HEK293 (cell line): ENCODE measurements at regions not wholly inside any gene's neighbourhood (a gene's known extent, or its start where the extent isn't known, plus 50 kb on each side); places are given as distances from the start of the nearest gene placed in this dataset.

Experiments
- CTCF ChIA-PET: fragments of 350-600 bp; formaldehyde crosslinking; extraction: SDS; loops from one replicate; lab custom pipeline; 2021; ENCODE audit warnings: antibody characterized with exemption; lab: Yijun Ruan, JAX
- POLR2A ChIA-PET: fragments of 300-600 bp; formaldehyde crosslinking; extraction: SDS; loops from one replicate; lab custom pipeline; 2020; ENCODE audit warnings: antibody characterized with exemption, inconsistent platforms; lab: Yijun Ruan, JAX
- H3K27ac ChIP-seq: fragments of 200-500 bp; sonication (Bioruptor generic); 2 replicates; pipeline ENCODE4 v1.5.1; 2014; ENCODE audit warnings: low read depth, low read length, control low read depth, inconsistent platforms; ENCODE audit errors: extremely low read depth
- H3K36me3 ChIP-seq, 2 experiments: fragments of 200-500 bp in 1 of 2; sonication (Bioruptor generic) in 1 of 2; 1 replicate in 1 of 2; 2 replicates in 1 of 2; pipeline ENCODE4 v1.5.1; 2014 to 2017; ENCODE audit warnings: inconsistent platforms in 2 of 2, low read length in 2 of 2; ENCODE audit not compliant: control insufficient read depth in 2 of 2, insufficient read depth in 1 of 2
- H3K4me1 ChIP-seq: fragments of 200-500 bp; sonication (Bioruptor generic); 2 replicates; pipeline ENCODE4 v1.5.1; 2014; ENCODE audit warnings: mild to moderate bottlenecking, low read length, inconsistent platforms; ENCODE audit not compliant: control insufficient read depth, insufficient read depth
- H3K4me3 ChIP-seq: 2 replicates; pipeline ENCODE4 v1.5.1; 2011; ENCODE audit warnings: low read depth, mild to moderate bottlenecking, control low read depth, low read length, moderate library complexity
- H3K9me3 ChIP-seq: fragments of 200-500 bp; sonication (Bioruptor generic); 2 replicates; pipeline ENCODE4 v1.5.1; 2014; ENCODE audit warnings: low read depth, low read length, inconsistent platforms; ENCODE audit not compliant: control insufficient read depth, insufficient read depth
- BCL6B ChIP-seq: fragments of 450-650 bp; formaldehyde crosslinking; IDR thresholded peaks from 2 replicates; pipeline ENCODE4 v1.5.1; 2017; ENCODE audit warnings: missing biosample characterization, missing genetic modification characterization
- KLF1 ChIP-seq: fragments of 450-650 bp; formaldehyde crosslinking; IDR thresholded peaks from 2 replicates; pipeline ENCODE4 v1.5.1; 2016; ENCODE audit warnings: missing biosample characterization, missing genetic modification characterization
- KLF8 ChIP-seq: fragments of 450-650 bp; formaldehyde crosslinking; IDR thresholded peaks from 2 replicates; pipeline ENCODE4 v1.5.1; 2016; ENCODE audit warnings: missing biosample characterization, missing genetic modification characterization
- MYNN ChIP-seq: fragments of 450-650 bp; formaldehyde crosslinking; IDR thresholded peaks from 2 replicates; pipeline ENCODE4 v1.5.1; 2016; ENCODE audit warnings: missing biosample characterization, missing genetic modification characterization, borderline replicate concordance
- PATZ1 ChIP-seq: fragments of 450-650 bp; formaldehyde crosslinking; IDR thresholded peaks from 2 replicates; pipeline ENCODE4 v1.5.1; 2016; ENCODE audit warnings: missing biosample characterization, missing genetic modification characterization
- SALL2 ChIP-seq: fragments of 450-650 bp; formaldehyde crosslinking; IDR thresholded peaks from 2 replicates; pipeline ENCODE4 v1.5.0; 2017; ENCODE audit warnings: missing biosample characterization, mild to moderate bottlenecking, missing genetic modification characterization, borderline replicate concordance
- ZBTB48 ChIP-seq: fragments of 450-650 bp; formaldehyde crosslinking; IDR thresholded peaks from 2 replicates; pipeline ENCODE4 v1.5.1; 2016; ENCODE audit warnings: missing biosample characterization, missing genetic modification characterization
- ZNF169 ChIP-seq: fragments of 450-650 bp; formaldehyde crosslinking; IDR thresholded peaks from 2 replicates; pipeline ENCODE4 v1.5.1; 2016; ENCODE audit warnings: missing biosample characterization, missing genetic modification characterization
- ZNF311 ChIP-seq: fragments of 450-650 bp; formaldehyde crosslinking; IDR thresholded peaks from 2 replicates; pipeline ENCODE4 v1.5.1; 2017; ENCODE audit warnings: missing biosample characterization, missing genetic modification characterization, borderline replicate concordance
- ZNF324 ChIP-seq: fragments of 450-650 bp; formaldehyde crosslinking; IDR thresholded peaks from 2 replicates; pipeline ENCODE4 v1.5.1; 2016; ENCODE audit warnings: missing biosample characterization, missing genetic modification characterization
- ZNF366 ChIP-seq: fragments of 450-650 bp; formaldehyde crosslinking; conservative IDR thresholded peaks from 2 replicates; pipeline ENCODE4 v1.5.1; 2016; ENCODE audit warnings: missing biosample characterization, missing genetic modification characterization
- ZNF37A ChIP-seq: fragments of 450-650 bp; IDR thresholded peaks from 2 replicates; pipeline ENCODE4 v1.5.1; 2018; ENCODE audit warnings: missing biosample characterization, missing genetic modification characterization
- ZNF394 ChIP-seq: fragments of 450-650 bp; formaldehyde crosslinking; IDR thresholded peaks from 2 replicates; pipeline ENCODE4 v1.5.1; 2016; ENCODE audit warnings: missing biosample characterization, missing genetic modification characterization, mild to moderate bottlenecking, moderate library complexity, borderline replicate concordance
- ZNF544 ChIP-seq: fragments of 450-650 bp; formaldehyde crosslinking; IDR thresholded peaks from 2 replicates; pipeline ENCODE4 v1.5.0; 2017; ENCODE audit warnings: missing biosample characterization, missing genetic modification characterization
- ZNF571 ChIP-seq: fragments of 450-650 bp; formaldehyde crosslinking; IDR thresholded peaks from 2 replicates; pipeline ENCODE4 v1.5.0; 2017; ENCODE audit warnings: missing biosample characterization, missing genetic modification characterization
- ZNF621 ChIP-seq: fragments of 450-650 bp; formaldehyde crosslinking; IDR thresholded peaks from 2 replicates; pipeline ENCODE4 v1.5.1; 2017; ENCODE audit warnings: missing biosample characterization, missing genetic modification characterization
- ZNF664 ChIP-seq: fragments of 450-650 bp; formaldehyde crosslinking; IDR thresholded peaks from 2 replicates; pipeline ENCODE4 v1.5.1; 2016; ENCODE audit warnings: missing biosample characterization, missing genetic modification characterization
- ZNF843 ChIP-seq: fragments of 450-650 bp; formaldehyde crosslinking; IDR thresholded peaks from 2 replicates; pipeline ENCODE4 v1.5.1; 2016; ENCODE audit warnings: missing biosample characterization, missing genetic modification characterization
- TF ChIP-seq, protein P1 (sequence below): fragments of 450-650 bp; formaldehyde crosslinking; IDR thresholded peaks from 2 replicates; pipeline ENCODE4 v1.5.1; 2016; ENCODE audit warnings: missing biosample characterization, missing genetic modification characterization

GRCh38 chr4:177632481-177632880 is 190.2 kb upstream of the AGA start:
- Histone ChIP-seq H3K36me3 (no peaks in the 10 kb centered on the region), H3K4me3 (no peak overlapping the region), H3K9me3 (no peaks in the 10 kb centered on the region), H3K4me1 (no peaks in the 10 kb centered on the region), H3K27ac (no peak overlapping the region)
- POLR2A ChIA-PET: no interaction called here
- CTCF ChIA-PET: no interaction called here
- TF ChIP-seq ZNF843 (tag by site-specific recombination) (no peak), ZNF571 (tag by site-specific recombination) (no peak), ZNF324 (no peak), ZNF621 (tag by site-specific recombination) (no peak), PATZ1 (no peak), ZNF37A (tag by site-specific recombination) (no peak), ZNF544 (no peak), SALL2 (tag by site-specific recombination) (no peak)

GRCh38 chr4:177638871-177639270 is 196.6 kb upstream of the AGA start:
- POLR2A ChIA-PET: no interaction called here
- Histone ChIP-seq H3K27ac (no peak overlapping the region), H3K4me1 (no peaks in the 10 kb centered on the region), H3K9me3 (no peaks in the 10 kb centered on the region), H3K4me3 (no peak overlapping the region), H3K36me3 (no peaks in the 10 kb centered on the region)
- CTCF ChIA-PET: no interaction called here
- TF ChIP-seq ZNF311 (tag by site-specific recombination): no peak

DNA sequence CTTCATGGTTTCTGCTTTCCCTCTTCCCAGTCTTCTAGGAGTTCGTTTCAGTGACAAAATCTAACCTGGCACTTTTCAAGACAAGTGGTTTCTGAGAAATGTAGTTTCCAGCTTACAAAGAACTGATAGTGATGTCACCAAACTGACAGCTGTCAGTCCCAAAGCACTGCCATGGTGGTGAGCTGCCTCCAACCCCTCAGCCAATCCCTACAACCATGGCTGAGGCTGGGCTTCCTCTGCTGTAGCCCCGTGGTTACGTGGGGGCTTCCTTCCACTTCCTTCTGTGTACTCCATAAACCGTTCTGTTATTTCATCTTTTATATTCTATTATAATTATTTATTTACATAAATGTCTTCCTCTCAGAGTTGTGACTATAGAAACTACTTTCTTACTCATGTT is 198.6 kb upstream of the AGA start:
- H3K4me3 ChIP-seq: no peak overlapping the region
- TF ChIP-seq BCL6B (tag by site-specific recombination) (no peak), ZBTB48 (no peak), KLF1 (no peak), ZNF664 (tag by site-specific recombination) (no peak), ZNF394 (tag by site-specific recombination) (no peak), MYNN (tag by site-specific recombination) (no peak), ZNF366 (tag by site-specific recombination) (no peak), KLF8 (no peak), ZNF169 (no peak)
- TF ChIP-seq, protein P1, sequence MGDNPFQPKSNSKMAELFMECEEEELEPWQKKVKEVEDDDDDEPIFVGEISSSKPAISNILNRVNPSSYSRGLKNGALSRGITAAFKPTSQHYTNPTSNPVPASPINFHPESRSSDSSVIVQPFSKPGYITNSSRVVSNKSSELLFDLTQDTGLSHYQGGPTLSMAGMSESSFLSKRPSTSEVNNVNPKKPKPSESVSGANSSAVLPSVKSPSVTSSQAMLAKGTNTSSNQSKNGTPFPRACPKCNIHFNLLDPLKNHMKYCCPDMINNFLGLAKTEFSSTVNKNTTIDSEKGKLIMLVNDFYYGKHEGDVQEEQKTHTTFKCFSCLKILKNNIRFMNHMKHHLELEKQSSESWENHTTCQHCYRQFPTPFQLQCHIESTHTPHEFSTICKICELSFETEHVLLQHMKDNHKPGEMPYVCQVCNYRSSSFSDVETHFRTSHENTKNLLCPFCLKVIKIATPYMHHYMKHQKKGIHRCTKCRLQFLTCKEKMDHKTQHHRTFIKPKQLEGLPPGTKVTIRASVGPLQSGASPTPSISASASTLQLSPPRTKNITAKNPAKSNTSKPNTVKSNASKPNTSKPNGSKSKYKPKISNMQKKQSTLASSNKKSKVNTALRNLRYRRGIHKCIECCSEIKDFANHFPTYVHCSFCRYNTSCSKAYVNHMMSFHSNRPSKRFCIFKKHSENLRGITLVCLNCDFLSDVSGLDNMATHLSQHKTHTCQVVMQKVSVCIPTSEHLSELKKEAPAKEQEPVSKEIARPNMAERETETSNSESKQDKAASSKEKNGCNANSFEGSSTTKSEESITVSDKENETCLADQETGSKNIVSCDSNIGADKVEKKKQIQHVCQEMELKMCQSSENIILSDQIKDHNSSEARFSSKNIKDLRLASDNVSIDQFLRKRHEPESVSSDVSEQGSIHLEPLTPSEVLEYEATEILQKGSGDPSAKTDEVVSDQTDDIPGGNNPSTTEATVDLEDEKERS (tag by site-specific recombination): no peak
- no peak overlapping the region for H3K27ac ChIP-seq
- no peaks in the 10 kb centered on the region for H3K9me3 ChIP-seq
- POLR2A ChIA-PET: no interaction called here
- H3K4me1 ChIP-seq: no peaks in the 10 kb centered on the region
- CTCF ChIA-PET: no interaction called here
- H3K36me3 ChIP-seq: no peaks in the 10 kb centered on the region
